ENCODE measurements at regions not wholly inside any gene's neighbourhood (a gene's known extent, or its start where the extent isn't known, plus 50 kb on each side); places are given as distances from the start of the nearest gene placed in this dataset.
"Not testable (repeated sequence)": the region's sequence is repeated elsewhere in the genome, so short reads cannot be mapped to it uniquely, and the experiment has no call there.

GRCh38 chr5:60517094-60517694 lies 182.8 kb downstream of the DEPDC1B start:
- DNase-seq, result no peak

- no peak for DNase-seq
Observed at GRCh38 chr5:60516688-60517087, 183.3 kb downstream of the DEPDC1B start.

GRCh38 chr5:60514152-60514551 lies 185.8 kb downstream of the DEPDC1B start:
- DNase-seq, result no peak

- DNase-seq, result no peak
Observed at GRCh38 chr5:60512117-60512516, 187.8 kb downstream of the DEPDC1B start.

GRCh38 chr5:60510663-60511062 lies 189.3 kb downstream of the DEPDC1B start:
- DNase-seq, result no peak

GRCh38 chr5:60510049-60510448 lies 189.9 kb downstream of the DEPDC1B start:
- DNase-seq, result no peak

GRCh38 chr5:60509519-60509918 lies 190.4 kb downstream of the DEPDC1B start:
- DNase-seq, result no peak

- DNase-seq, result no peak
Observed at GRCh38 chr5:60507687-60508086, 192.3 kb downstream of the DEPDC1B start.

- no peak for DNase-seq
Observed at GRCh38 chr5:60505373-60506171, 194.4 kb downstream of the DEPDC1B start.

- no peak for DNase-seq
Observed at GRCh38 chr5:60504342-60504741, 195.6 kb downstream of the DEPDC1B start.

GRCh38 chr5:60503771-60504170 lies 196.2 kb downstream of the DEPDC1B start:
- no peak for DNase-seq

- no peak for DNase-seq
Observed at GRCh38 chr5:60497706-60498500, 202.1 kb downstream of the DEPDC1B start.

GRCh38 chr5:60495644-60496520 lies 204.1 kb downstream of the DEPDC1B start:
- DNase-seq, result no peak

GRCh38 chr5:60494635-60495034 lies 205.3 kb downstream of the DEPDC1B start:
- DNase-seq, result no peak

GRCh38 chr5:60494144-60494543 lies 205.8 kb downstream of the DEPDC1B start:
- no peak for DNase-seq

- no peak for DNase-seq
Observed at GRCh38 chr5:60493372-60493771, 206.6 kb downstream of the DEPDC1B start.

GRCh38 chr5:60492958-60493357 lies 207.0 kb downstream of the DEPDC1B start:
- DNase-seq, result no peak

GRCh38 chr5:60492358-60492757 lies 207.6 kb downstream of the DEPDC1B start:
- DNase-seq, result not testable (repeated sequence)

- no peak for DNase-seq
Observed at GRCh38 chr5:60490597-60491166, 209.3 kb downstream of the DEPDC1B start.

- no peak for DNase-seq
Observed at GRCh38 chr5:60489856-60490255, 210.1 kb downstream of the DEPDC1B start.

- DNase-seq, result no peak
Observed at GRCh38 chr5:60489377-60489776, 210.6 kb downstream of the DEPDC1B start.

GRCh38 chr5:60488466-60489130 lies 211.4 kb downstream of the DEPDC1B start:
- DNase-seq, result no peak
